ENCODE measurements at regions not wholly inside any gene's neighbourhood (a gene's known extent, or its start where the extent isn't known, plus 50 kb on each side); places are given as distances from the start of the nearest gene placed in this dataset.

DNA sequence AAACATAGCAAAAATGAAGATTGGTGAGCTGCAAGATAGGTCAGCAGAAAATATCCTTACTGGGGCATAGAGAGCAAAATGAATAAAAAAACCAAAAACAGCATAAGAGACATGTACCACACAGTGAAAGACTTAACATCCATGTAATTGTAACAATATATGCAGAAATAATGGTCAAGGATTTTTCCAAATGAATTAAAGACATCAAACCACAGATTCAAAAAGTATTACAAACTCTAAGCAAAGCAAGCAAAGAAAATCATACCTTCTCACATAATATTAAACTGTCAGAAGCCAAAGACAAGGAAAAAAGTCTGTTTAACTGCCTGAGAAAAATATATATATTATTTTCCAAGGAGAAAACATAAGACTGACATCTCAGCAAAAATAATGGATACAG lies 111.3 kb downstream of the MIS18A start:
- no peak overlapping the region for H3K9ac ChIP-seq (ENCODE audit: low read length)
- peaks cover 3% of the 10 kb centered on the region for H3K27me3 ChIP-seq (ENCODE audit: insufficient read depth, low read length)
- TF ChIP-seq EZH2 (IDR thresholded peaks at IDR 0.05; ENCODE audit: insufficient read depth, low read length): no peak
- TF ChIP-seq, protein P1, sequence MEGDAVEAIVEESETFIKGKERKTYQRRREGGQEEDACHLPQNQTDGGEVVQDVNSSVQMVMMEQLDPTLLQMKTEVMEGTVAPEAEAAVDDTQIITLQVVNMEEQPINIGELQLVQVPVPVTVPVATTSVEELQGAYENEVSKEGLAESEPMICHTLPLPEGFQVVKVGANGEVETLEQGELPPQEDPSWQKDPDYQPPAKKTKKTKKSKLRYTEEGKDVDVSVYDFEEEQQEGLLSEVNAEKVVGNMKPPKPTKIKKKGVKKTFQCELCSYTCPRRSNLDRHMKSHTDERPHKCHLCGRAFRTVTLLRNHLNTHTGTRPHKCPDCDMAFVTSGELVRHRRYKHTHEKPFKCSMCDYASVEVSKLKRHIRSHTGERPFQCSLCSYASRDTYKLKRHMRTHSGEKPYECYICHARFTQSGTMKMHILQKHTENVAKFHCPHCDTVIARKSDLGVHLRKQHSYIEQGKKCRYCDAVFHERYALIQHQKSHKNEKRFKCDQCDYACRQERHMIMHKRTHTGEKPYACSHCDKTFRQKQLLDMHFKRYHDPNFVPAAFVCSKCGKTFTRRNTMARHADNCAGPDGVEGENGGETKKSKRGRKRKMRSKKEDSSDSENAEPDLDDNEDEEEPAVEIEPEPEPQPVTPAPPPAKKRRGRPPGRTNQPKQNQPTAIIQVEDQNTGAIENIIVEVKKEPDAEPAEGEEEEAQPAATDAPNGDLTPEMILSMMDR (IDR thresholded peaks at IDR 0.05; ENCODE audit: insufficient read depth, low read depth, low read length): no peak
- H3K79me2 ChIP-seq (ENCODE audit: insufficient read depth, low read length): no peaks in the 10 kb centered on the region
- Mint-ChIP-seq H3K27ac (ENCODE audit: unreplicated experiment) (no peak overlapping the region), H3K27me3 (ENCODE audit: low read depth, unreplicated experiment) (peaks cover 8% of the 10 kb centered on the region), H3K4me1 (ENCODE audit: low read depth, unreplicated experiment) (no peaks in the 10 kb centered on the region), H3K9me3 (ENCODE audit: unreplicated experiment) (no peaks in the 10 kb centered on the region), H3K36me3 (ENCODE audit: low read depth, unreplicated experiment) (no peaks in the 10 kb centered on the region), H3K4me3 (ENCODE audit: unreplicated experiment) (no peak overlapping the region)
- DNase-seq (ENCODE audit: low read depth) (no peak), FAIRE-seq (no peak)
- no peaks in the 10 kb centered on the region for H4K20me1 ChIP-seq (ENCODE audit: insufficient read depth, low read length)
- no peak overlapping the region for H3K27ac ChIP-seq (ENCODE audit: low read depth, low read length)
- H2AFZ ChIP-seq (ENCODE audit: low read depth, low read length): no peak overlapping the region
- H3K36me3 ChIP-seq (ENCODE audit: insufficient read depth, low read length): no peaks in the 10 kb centered on the region
- no peaks in the 10 kb centered on the region for H3K9me3 ChIP-seq (ENCODE audit: insufficient read depth, low read depth, low read length)
- H3K4me2 ChIP-seq (ENCODE audit: low read length): no peak overlapping the region
- no peak overlapping the region for H3K4me3 ChIP-seq (ENCODE audit: insufficient read depth, low read depth, low read length)
- H3K4me1 ChIP-seq (ENCODE audit: insufficient read depth, low read length): no peaks in the 10 kb centered on the region

DNA sequence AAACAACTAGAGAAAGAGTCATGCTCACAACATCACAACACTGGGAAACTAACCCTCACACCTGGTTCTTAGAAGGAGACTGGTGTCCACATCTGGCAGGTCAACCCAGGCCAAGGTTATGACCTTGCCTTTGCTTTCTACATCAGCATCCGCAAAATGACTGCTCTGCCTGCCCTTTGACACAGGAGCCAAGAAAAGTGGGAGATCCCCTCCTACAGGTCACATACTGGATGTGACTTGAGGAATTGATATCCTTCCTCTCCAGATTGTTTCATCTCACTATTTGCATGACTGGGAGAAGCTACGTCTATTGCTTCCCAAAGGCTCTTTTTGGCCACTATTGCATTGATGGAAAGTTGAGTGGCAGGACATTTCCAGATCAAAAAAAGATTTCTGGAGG lies 115.5 kb downstream of the MIS18A start:
- Histone ChIP-seq H4K20me1 (ENCODE audit: insufficient read depth, low read length) (no peaks in the 10 kb centered on the region), H3K9ac (ENCODE audit: low read length) (no peak overlapping the region), H3K4me3 (ENCODE audit: insufficient read depth, low read depth, low read length) (no peak overlapping the region), H3K27me3 (ENCODE audit: insufficient read depth, low read length) (peaks cover 3% of the 10 kb centered on the region), H3K9me3 (ENCODE audit: insufficient read depth, low read depth, low read length) (no peaks in the 10 kb centered on the region), H3K36me3 (ENCODE audit: insufficient read depth, low read length) (no peaks in the 10 kb centered on the region), H3K27ac (ENCODE audit: low read depth, low read length) (no peak overlapping the region), H3K4me2 (ENCODE audit: low read length) (no peak overlapping the region), H3K79me2 (ENCODE audit: insufficient read depth, low read length) (no peaks in the 10 kb centered on the region), H3K4me1 (ENCODE audit: insufficient read depth, low read length) (no peaks in the 10 kb centered on the region), H2AFZ (ENCODE audit: low read depth, low read length) (no peak overlapping the region)
- Mint-ChIP-seq H3K27ac (ENCODE audit: unreplicated experiment) (no peak overlapping the region), H3K4me3 (ENCODE audit: unreplicated experiment) (no peak overlapping the region), H3K36me3 (ENCODE audit: low read depth, unreplicated experiment) (no peaks in the 10 kb centered on the region), H3K27me3 (ENCODE audit: low read depth, unreplicated experiment) (peaks cover 11% of the 10 kb centered on the region), H3K9me3 (ENCODE audit: unreplicated experiment) (peaks cover 2% of the 10 kb centered on the region), H3K4me1 (ENCODE audit: low read depth, unreplicated experiment) (no peaks in the 10 kb centered on the region)
- TF ChIP-seq EZH2 (IDR thresholded peaks at IDR 0.05; ENCODE audit: insufficient read depth, low read length): no peak
- TF ChIP-seq, protein P1 (IDR thresholded peaks at IDR 0.05; ENCODE audit: insufficient read depth, low read depth, low read length): no peak
- no peak for FAIRE-seq
- no peak for DNase-seq (ENCODE audit: low read depth)

DNA sequence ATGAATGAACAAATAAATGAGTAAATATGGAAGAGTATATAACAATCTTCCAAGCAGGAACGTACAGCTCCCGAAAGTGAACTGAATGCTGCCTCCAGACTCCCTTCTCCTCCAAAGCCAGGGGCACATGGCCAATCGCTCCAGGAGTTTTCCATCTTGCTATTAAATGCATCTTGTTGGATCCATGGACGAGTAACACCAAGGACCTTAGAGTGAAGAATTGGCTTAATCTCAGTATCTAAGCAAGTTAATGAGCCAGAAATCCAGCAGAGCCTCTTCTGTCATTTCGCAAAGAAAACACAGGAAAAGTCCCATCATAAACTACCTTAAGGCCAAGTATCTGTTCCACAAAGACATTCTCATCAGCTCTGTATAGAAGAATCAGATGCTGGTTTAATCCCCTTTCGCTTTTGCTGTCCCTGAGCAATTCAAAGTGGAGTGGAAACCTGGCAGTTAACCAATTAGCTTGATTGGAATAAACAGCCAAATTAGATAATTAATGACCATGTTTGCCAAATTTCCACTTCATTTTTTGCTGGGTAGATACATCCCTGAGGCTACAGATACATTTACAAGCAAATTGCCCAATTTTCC lies 116.0 kb downstream of the MIS18A start:
- no peaks in the 10 kb centered on the region for H3K4me1 Mint-ChIP-seq (ENCODE audit: low read depth, unreplicated experiment)
- H3K27ac Mint-ChIP-seq (ENCODE audit: unreplicated experiment): no peak overlapping the region
- no peak for TF ChIP-seq EZH2 (IDR thresholded peaks at IDR 0.05; ENCODE audit: insufficient read depth, low read length)
- TF ChIP-seq, protein P1 (IDR thresholded peaks at IDR 0.05; ENCODE audit: insufficient read depth, low read depth, low read length): no peak
- no peaks in the 10 kb centered on the region for H3K4me1 ChIP-seq (ENCODE audit: insufficient read depth, low read length)
- no peak overlapping the region for H3K4me3 ChIP-seq (ENCODE audit: insufficient read depth, low read depth, low read length)
- H3K4me2 ChIP-seq (ENCODE audit: low read length): no peak overlapping the region
- no peaks in the 10 kb centered on the region for H4K20me1 ChIP-seq (ENCODE audit: insufficient read depth, low read length)
- no peak overlapping the region for H2AFZ ChIP-seq (ENCODE audit: low read depth, low read length)
- H3K9me3 ChIP-seq (ENCODE audit: insufficient read depth, low read depth, low read length): no peaks in the 10 kb centered on the region
- no peaks in the 10 kb centered on the region for H3K79me2 ChIP-seq (ENCODE audit: insufficient read depth, low read length)
- peaks cover 3% of the 10 kb centered on the region for H3K27me3 ChIP-seq (ENCODE audit: insufficient read depth, low read length)
- DNase-seq (ENCODE audit: low read depth) (no peak), FAIRE-seq (no peak)
- H3K4me3 Mint-ChIP-seq (ENCODE audit: unreplicated experiment): no peak overlapping the region
- H3K36me3 ChIP-seq (ENCODE audit: insufficient read depth, low read length): no peaks in the 10 kb centered on the region
- no peaks in the 10 kb centered on the region for H3K36me3 Mint-ChIP-seq (ENCODE audit: low read depth, unreplicated experiment)
- peaks cover 2% of the 10 kb centered on the region for H3K9me3 Mint-ChIP-seq (ENCODE audit: unreplicated experiment)
- peaks cover 11% of the 10 kb centered on the region for H3K27me3 Mint-ChIP-seq (ENCODE audit: low read depth, unreplicated experiment)
- no peak overlapping the region for H3K27ac ChIP-seq (ENCODE audit: low read depth, low read length)
- no peak overlapping the region for H3K9ac ChIP-seq (ENCODE audit: low read length)
